Memory B cell (primary cell): ENCODE measurements at regions not wholly inside any gene's neighbourhood (a gene's known extent, or its start where the extent isn't known, plus 50 kb on each side); places are given as distances from the start of the nearest gene placed in this dataset.
"Not testable (repeated sequence)": the region's sequence is repeated elsewhere in the genome, so short reads cannot be mapped to it uniquely, and the experiment has no call there.

Experiments
- ATAC-seq: fragments of 150-1000 bp; cut with Tn5 transposase; 2 replicates; pipeline ENCODE4 v1.10.0; 2021; ENCODE audit warnings: low read depth, mild to moderate bottlenecking, moderate library complexity
- DNase-seq, 2 donors: peaks; one replicate each; pipeline ENCODE4 v3.0.0; 2022; ENCODE audit warnings: low spot score in 2 of 2
- H3K27ac Mint-ChIP-seq: one replicate; pipeline ENCODE4 v1.8.0; 2022; ENCODE audit warnings: mild to moderate bottlenecking, moderate library complexity, mixed read lengths
- H3K27me3 Mint-ChIP-seq: one replicate; pipeline ENCODE4 v1.8.0; 2022; ENCODE audit warnings: mixed read lengths
- H3K36me3 Mint-ChIP-seq: one replicate; pipeline ENCODE4 v1.8.0; 2022; ENCODE audit warnings: mild to moderate bottlenecking, mixed read lengths
- H3K4me1 Mint-ChIP-seq: one replicate; pipeline ENCODE4 v1.8.0; 2022; ENCODE audit warnings: mixed read lengths
- H3K4me3 Mint-ChIP-seq: one replicate; pipeline ENCODE4 v1.8.0; 2022; ENCODE audit warnings: mild to moderate bottlenecking, moderate library complexity, mixed read lengths
- H3K9me3 Mint-ChIP-seq: one replicate; pipeline ENCODE4 v1.8.0; 2022; ENCODE audit warnings: mixed read lengths

GRCh38 chr2:239865856-239866255, 159.3 kb downstream of the NDUFA10 start:
- H3K4me1 Mint-ChIP-seq, H3K36me3 Mint-ChIP-seq, H3K27ac Mint-ChIP-seq, ATAC-seq, H3K9me3 Mint-ChIP-seq, H3K4me3 Mint-ChIP-seq, DNase-seq, H3K27me3 Mint-ChIP-seq: not testable (repeated sequence)

- Mint-ChIP-seq H3K36me3 (no peaks in the 10 kb centered on the region), H3K27ac (no peak overlapping the region)
- no peak for DNase-seq
Observed at GRCh38 chr2:239865059-239865639, 160.0 kb downstream of the NDUFA10 start.

GRCh38 chr2:239864247-239865058, 160.7 kb downstream of the NDUFA10 start:
- H3K4me3 Mint-ChIP-seq: no peak overlapping the region
- no peak overlapping the region for H3K27ac Mint-ChIP-seq
- ATAC-seq (no peak), DNase-seq (no peak)
- no peaks in the 10 kb centered on the region for H3K9me3 Mint-ChIP-seq
- no peaks in the 10 kb centered on the region for H3K36me3 Mint-ChIP-seq
- no peaks in the 10 kb centered on the region for H3K4me1 Mint-ChIP-seq
- no peaks in the 10 kb centered on the region for H3K27me3 Mint-ChIP-seq

More at GRCh38 chr2:239865059-239865639, 160.0 kb downstream of the NDUFA10 start:
- ATAC-seq: no peak
- Mint-ChIP-seq H3K27me3 (no peaks in the 10 kb centered on the region), H3K4me3 (no peak overlapping the region), H3K4me1 (no peaks in the 10 kb centered on the region), H3K9me3 (no peaks in the 10 kb centered on the region)

- Mint-ChIP-seq H3K36me3 (no peaks in the 10 kb centered on the region), H3K4me3 (no peak overlapping the region), H3K9me3 (no peaks in the 10 kb centered on the region), H3K27ac (no peak overlapping the region), H3K4me1 (no peaks in the 10 kb centered on the region), H3K27me3 (peaks cover 2% of the 10 kb centered on the region)
- ATAC-seq (no peak), DNase-seq (no peak)
Observed at GRCh38 chr2:239862613-239863012, 162.5 kb downstream of the NDUFA10 start.

- no peaks in the 10 kb centered on the region for H3K36me3 Mint-ChIP-seq
- H3K9me3 Mint-ChIP-seq: no peaks in the 10 kb centered on the region
- ATAC-seq: no peak
- DNase-seq: no peak
- peaks cover 16% of the 10 kb centered on the region for H3K27me3 Mint-ChIP-seq
- H3K4me3 Mint-ChIP-seq: no peak overlapping the region
- H3K4me1 Mint-ChIP-seq: no peaks in the 10 kb centered on the region
- no peak overlapping the region for H3K27ac Mint-ChIP-seq
Observed at GRCh38 chr2:239858179-239858578, 167.0 kb downstream of the NDUFA10 start.

- H3K4me1 Mint-ChIP-seq: no peaks in the 10 kb centered on the region
- no peak for DNase-seq
- no peaks in the 10 kb centered on the region for H3K9me3 Mint-ChIP-seq
- ATAC-seq: no peak
- H3K4me3 Mint-ChIP-seq: no peak overlapping the region
- no peaks in the 10 kb centered on the region for H3K36me3 Mint-ChIP-seq
- H3K27me3 Mint-ChIP-seq: peaks cover 16% of the 10 kb centered on the region
- no peak overlapping the region for H3K27ac Mint-ChIP-seq
Observed at GRCh38 chr2:239857591-239857990, 167.6 kb downstream of the NDUFA10 start.

GRCh38 chr2:239856620-239857285, 168.4 kb downstream of the NDUFA10 start:
- no peak overlapping the region for H3K4me3 Mint-ChIP-seq
- no peak for DNase-seq
- peaks cover 16% of the 10 kb centered on the region for H3K27me3 Mint-ChIP-seq

GRCh38 chr2:239855863-239856587, 169.1 kb downstream of the NDUFA10 start:
- no peak overlapping the region for H3K4me3 Mint-ChIP-seq
- no peaks in the 10 kb centered on the region for H3K36me3 Mint-ChIP-seq
- peaks cover 5% of the 10 kb centered on the region for H3K9me3 Mint-ChIP-seq
- no peaks in the 10 kb centered on the region for H3K4me1 Mint-ChIP-seq
- ATAC-seq (no peak), DNase-seq (no peak)
- no peak overlapping the region for H3K27ac Mint-ChIP-seq
- peaks cover 18% of the 10 kb centered on the region for H3K27me3 Mint-ChIP-seq

More at GRCh38 chr2:239856620-239857285, 168.4 kb downstream of the NDUFA10 start:
- ATAC-seq: no peak
- Mint-ChIP-seq H3K27ac (no peak overlapping the region), H3K9me3 (peaks cover 2% of the 10 kb centered on the region), H3K36me3 (no peaks in the 10 kb centered on the region), H3K4me1 (no peaks in the 10 kb centered on the region)

GRCh38 chr2:239854596-239854995, 170.5 kb downstream of the NDUFA10 start:
- Mint-ChIP-seq H3K27ac (no peak overlapping the region), H3K27me3 (peaks cover 18% of the 10 kb centered on the region), H3K4me1 (no peaks in the 10 kb centered on the region), H3K4me3 (no peak overlapping the region), H3K9me3 (peaks cover 8% of the 10 kb centered on the region), H3K36me3 (no peaks in the 10 kb centered on the region)
- no peak for ATAC-seq
- no peak for DNase-seq

GRCh38 chr2:239853706-239854327, 171.3 kb downstream of the NDUFA10 start:
- H3K36me3 Mint-ChIP-seq: no peaks in the 10 kb centered on the region
- ATAC-seq (no peak), DNase-seq (no peak)
- peaks cover 18% of the 10 kb centered on the region for H3K27me3 Mint-ChIP-seq
- peaks cover 11% of the 10 kb centered on the region for H3K9me3 Mint-ChIP-seq
- H3K27ac Mint-ChIP-seq: no peak overlapping the region
- no peak overlapping the region for H3K4me3 Mint-ChIP-seq
- no peaks in the 10 kb centered on the region for H3K4me1 Mint-ChIP-seq

GRCh38 chr2:239853121-239853520, 172.0 kb downstream of the NDUFA10 start:
- Mint-ChIP-seq H3K4me1 (no peaks in the 10 kb centered on the region), H3K27ac (no peak overlapping the region), H3K27me3 (peaks cover 17% of the 10 kb centered on the region), H3K36me3 (no peaks in the 10 kb centered on the region), H3K9me3 (peaks cover 11% of the 10 kb centered on the region), H3K4me3 (no peak overlapping the region)
- DNase-seq (no peak), ATAC-seq (no peak)

- peaks cover 16% of the 10 kb centered on the region for H3K27me3 Mint-ChIP-seq
- no peaks in the 10 kb centered on the region for H3K4me1 Mint-ChIP-seq
- H3K27ac Mint-ChIP-seq: no peak overlapping the region
- H3K4me3 Mint-ChIP-seq: no peak overlapping the region
- ATAC-seq: no peak
- H3K9me3 Mint-ChIP-seq: peaks cover 11% of the 10 kb centered on the region
- no peak for DNase-seq
- no peaks in the 10 kb centered on the region for H3K36me3 Mint-ChIP-seq
Observed at GRCh38 chr2:239852272-239852671, 172.9 kb downstream of the NDUFA10 start.

- Mint-ChIP-seq H3K36me3 (peaks cover 2% of the 10 kb centered on the region), H3K4me3 (no peak overlapping the region), H3K9me3 (peaks cover 16% of the 10 kb centered on the region), H3K27ac (no peak overlapping the region), H3K4me1 (no peaks in the 10 kb centered on the region), H3K27me3 (peaks cover 11% of the 10 kb centered on the region)
- ATAC-seq (no peak), DNase-seq (no peak)
Observed at GRCh38 chr2:239846789-239847676, 178.1 kb downstream of the NDUFA10 start.
